Hippocampal formation (tissue), 2 donors: ENCODE measurements at regions not wholly inside any gene's neighbourhood (a gene's known extent, or its start where the extent isn't known, plus 50 kb on each side); places are given as distances from the start of the nearest gene placed in this dataset.

Experiments
- DNase-seq, 2 donors: peaks; one replicate each; lab custom pipeline; 2025; lab: John Stamatoyannopoulos, UW

GRCh38 chr12:58481811-58482210 lies 438.5 kb downstream of the LRIG3 start:
- DNase-seq: no peak

- DNase-seq: no peak
Observed at GRCh38 chr12:58487255-58487654, 433.0 kb downstream of the LRIG3 start.

GRCh38 chr12:58487678-58488161 lies 432.6 kb downstream of the LRIG3 start:
- DNase-seq: no peak

GRCh38 chr12:58489394-58489793 lies 430.9 kb downstream of the LRIG3 start:
- DNase-seq: no peak

- DNase-seq: no peak
Observed at GRCh38 chr12:58491306-58491705, 429.0 kb downstream of the LRIG3 start.

- DNase-seq: no peak
Observed at GRCh38 chr12:58496411-58497190, 423.7 kb downstream of the LRIG3 start.

GRCh38 chr12:58500399-58500798 lies 419.9 kb downstream of the LRIG3 start:
- DNase-seq: no peak

- no peak for DNase-seq
Observed at GRCh38 chr12:58502226-58502625, 418.1 kb downstream of the LRIG3 start.

GRCh38 chr12:58502841-58503240 lies 417.5 kb downstream of the LRIG3 start:
- no peak for DNase-seq

- DNase-seq: no peak
Observed at GRCh38 chr12:58503731-58504130, 416.6 kb downstream of the LRIG3 start.

- DNase-seq: no peak
Observed at GRCh38 chr12:58504143-58504938, 416.0 kb downstream of the LRIG3 start.

GRCh38 chr12:58509116-58509885 lies 411.0 kb downstream of the LRIG3 start:
- DNase-seq: no peak

GRCh38 chr12:58513301-58513834 lies 406.9 kb downstream of the LRIG3 start:
- no peak for DNase-seq

- no peak for DNase-seq
Observed at GRCh38 chr12:58513852-58514251, 406.5 kb downstream of the LRIG3 start.

GRCh38 chr12:58519839-58520238 lies 400.5 kb downstream of the LRIG3 start:
- no peak for DNase-seq

- no peak for DNase-seq
Observed at GRCh38 chr12:58521152-58521551, 399.2 kb downstream of the LRIG3 start.

- DNase-seq: no peak
Observed at GRCh38 chr12:58521796-58522195, 398.5 kb downstream of the LRIG3 start.

- no peak for DNase-seq
Observed at GRCh38 chr12:58523360-58523759, 396.9 kb downstream of the LRIG3 start.

GRCh38 chr12:58528271-58528670 lies 392.0 kb downstream of the LRIG3 start:
- no peak for DNase-seq

- DNase-seq: no peak
Observed at GRCh38 chr12:58529114-58529665, 391.1 kb downstream of the LRIG3 start.

GRCh38 chr12:58529897-58530741 lies 390.2 kb downstream of the LRIG3 start:
- no peak for DNase-seq
